GM08714 (cell line): ENCODE measurements at regions not wholly inside any gene's neighbourhood (a gene's known extent, or its start where the extent isn't known, plus 50 kb on each side); places are given as distances from the start of the nearest gene placed in this dataset.

Experiments used
- H3K4me3 ChIP-seq: fragments of 200-500 bp; sonication (Bioruptor generic); 2 replicates; pipeline ENCODE4 v1.5.1; 2014; ENCODE audit warnings: mild to moderate bottlenecking, low read length, inconsistent platforms
- ZNF274 ChIP-seq: IDR thresholded peaks from 2 replicates; pipeline ENCODE4 v1.6.1; 2012; ENCODE audit warnings: mild to moderate bottlenecking, low read depth, low read length

DNA sequence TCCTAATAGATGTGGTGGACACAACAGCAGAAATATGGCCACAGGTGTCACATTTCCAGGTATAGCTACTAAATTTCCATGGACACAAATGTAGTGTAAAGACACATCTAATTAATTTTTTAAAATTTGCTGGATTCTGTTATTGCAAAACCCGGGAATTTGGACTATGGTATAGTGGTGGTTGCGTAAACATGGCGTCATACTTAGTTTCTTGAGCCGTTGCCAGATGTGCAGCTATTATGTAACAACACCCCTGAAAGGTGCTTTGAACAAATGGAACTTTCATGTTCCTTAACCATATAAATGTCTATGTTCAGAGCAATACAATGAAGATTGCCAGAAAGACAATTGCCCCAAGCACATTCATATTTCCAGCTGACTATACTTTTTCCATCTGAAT, 85.9 kb downstream of the HRH4 start:
- no peak for TF ChIP-seq ZNF274
- no peak overlapping the region for H3K4me3 ChIP-seq

DNA sequence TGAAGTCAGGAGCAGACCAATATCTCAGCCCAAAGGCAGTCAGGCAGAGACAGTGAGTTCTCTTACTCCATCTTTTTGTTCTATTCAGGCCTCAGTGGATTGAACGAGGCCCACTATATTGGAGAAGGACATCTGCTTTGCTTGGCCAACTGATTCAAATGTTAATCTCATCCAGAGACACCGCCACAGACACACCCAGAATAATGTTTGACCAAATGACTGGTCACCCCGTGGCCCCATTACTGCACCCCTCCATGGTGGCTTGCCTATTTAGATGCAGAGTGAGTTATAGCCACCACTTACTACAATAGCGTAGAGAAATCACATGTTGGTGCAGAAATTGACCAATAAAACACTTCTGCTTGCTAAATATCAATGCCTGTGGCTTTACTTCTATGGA, 88.1 kb downstream of the HRH4 start:
- TF ChIP-seq ZNF274: no peak
- H3K4me3 ChIP-seq: no peak overlapping the region

DNA sequence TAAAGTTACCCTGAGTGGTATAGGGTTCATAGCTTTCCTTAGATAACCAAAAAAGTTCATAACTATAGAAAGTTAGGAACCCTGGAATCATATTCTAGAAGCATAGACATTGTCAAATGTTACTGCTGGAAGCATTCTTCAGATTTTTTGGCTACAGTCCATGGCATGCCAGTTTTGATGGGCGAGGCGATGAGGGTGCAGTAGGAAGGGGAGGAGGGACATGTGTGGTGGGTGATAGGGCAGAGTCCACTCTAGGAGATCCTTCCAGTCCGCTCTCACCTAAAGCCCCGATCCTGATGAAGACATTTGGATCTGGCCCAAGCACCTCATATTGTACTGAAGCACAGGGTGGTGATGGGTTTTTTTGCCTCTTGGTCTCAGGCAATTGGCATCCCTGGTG, 91.8 kb downstream of the HRH4 start:
- no peak overlapping the region for H3K4me3 ChIP-seq

DNA sequence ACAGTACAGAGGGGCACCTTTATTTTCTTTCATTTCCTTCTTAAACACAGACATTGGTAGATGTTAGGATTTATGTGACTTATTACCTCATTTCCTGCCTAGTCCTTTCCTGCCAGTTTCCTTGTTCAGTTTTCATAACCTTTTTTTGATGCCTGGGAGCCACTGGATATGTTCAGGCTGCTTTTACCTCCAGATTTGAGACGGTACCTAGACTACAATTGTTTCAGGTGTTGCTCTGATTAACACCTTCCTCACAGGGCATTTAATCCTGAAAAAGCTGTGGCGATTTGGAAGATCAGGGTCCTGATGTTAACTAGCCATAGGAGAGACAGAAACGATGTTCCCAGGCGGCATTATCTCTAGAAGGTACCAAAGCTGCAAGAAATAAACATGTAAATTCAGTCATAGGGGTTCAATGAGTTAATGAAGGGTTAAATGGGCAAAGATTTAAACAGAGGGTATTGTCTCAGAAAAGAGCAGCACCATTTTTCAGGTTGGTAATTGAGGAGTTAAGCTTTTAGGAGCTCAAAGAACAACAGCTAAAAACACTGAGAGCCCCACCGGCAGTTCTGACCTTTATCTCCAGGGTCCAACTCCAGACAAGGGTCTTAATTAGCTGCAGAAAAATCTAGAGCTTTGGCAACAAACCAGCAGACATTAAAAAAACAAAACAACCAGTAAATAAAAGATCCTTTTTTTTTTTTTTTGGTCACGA, 93.3 kb downstream of the HRH4 start:
- TF ChIP-seq ZNF274: no peak
- H3K4me3 ChIP-seq: no peak overlapping the region

More for the DNA sequence above, 91.8 kb downstream of the HRH4 start:
- no peak for TF ChIP-seq ZNF274

DNA sequence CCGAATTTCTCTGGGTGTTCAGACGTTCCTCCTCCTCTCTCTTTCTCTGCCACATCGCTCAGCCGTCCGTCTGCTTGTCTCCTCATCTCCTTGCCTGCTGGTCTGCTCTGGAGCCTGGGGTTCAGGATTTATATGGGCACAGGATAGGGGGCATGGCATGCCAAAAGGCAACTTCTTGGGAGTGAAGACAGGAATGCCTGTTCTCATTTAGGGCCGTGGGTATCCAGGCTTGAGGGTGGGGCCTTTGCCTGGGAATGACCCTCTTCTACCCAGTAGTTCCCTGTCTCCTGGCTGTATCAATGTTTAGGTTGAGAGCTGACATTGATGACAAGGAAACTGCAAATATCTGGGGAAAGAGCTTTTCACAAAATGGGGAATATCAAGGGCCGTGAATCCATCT, 98.0 kb downstream of the HRH4 start:
- no peak overlapping the region for H3K4me3 ChIP-seq
- no peak for TF ChIP-seq ZNF274

DNA sequence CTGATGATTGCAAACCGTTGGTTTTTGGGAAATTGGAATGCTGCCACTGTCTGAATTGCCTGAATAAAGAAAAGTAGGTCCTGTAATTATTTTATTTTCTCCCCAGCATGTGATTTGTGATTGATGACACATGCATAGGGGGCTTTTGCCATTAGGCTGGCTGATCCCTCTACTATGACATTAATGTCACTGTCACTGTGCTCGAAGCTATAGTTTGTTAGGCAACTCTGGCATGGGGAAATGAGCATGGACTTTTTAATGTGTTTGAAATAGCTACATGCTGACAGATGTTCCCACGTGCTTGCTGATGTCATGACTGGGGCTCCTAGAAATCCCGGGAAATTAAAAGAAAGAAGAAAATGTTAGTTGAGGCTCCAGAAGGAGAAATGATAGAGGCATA, 99.1 kb downstream of the HRH4 start:
- TF ChIP-seq ZNF274: no peak
- no peak overlapping the region for H3K4me3 ChIP-seq

DNA sequence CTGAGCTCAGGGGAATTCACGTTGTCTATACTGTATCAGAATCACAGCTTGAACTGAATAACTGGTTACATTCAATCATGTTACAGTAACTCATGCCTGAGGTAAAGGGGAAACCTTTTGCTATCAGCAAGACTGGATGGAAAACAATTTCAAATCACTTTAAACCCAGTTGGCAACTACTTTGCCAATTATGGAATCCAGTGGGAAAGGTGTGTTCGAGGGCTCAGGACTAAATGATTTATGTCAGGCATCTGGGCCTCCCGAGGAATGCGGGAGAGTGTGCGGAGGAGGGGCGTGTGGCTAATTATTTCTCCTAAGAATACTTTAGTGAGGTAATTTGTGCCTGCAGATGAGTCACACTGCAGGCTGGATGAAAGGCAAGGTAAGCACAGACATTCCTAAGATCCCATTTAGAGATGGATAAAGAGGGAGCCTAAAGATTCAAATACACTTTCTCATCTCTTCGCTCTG, 100.1 kb downstream of the HRH4 start:
- no peak overlapping the region for H3K4me3 ChIP-seq
- no peak for TF ChIP-seq ZNF274

DNA sequence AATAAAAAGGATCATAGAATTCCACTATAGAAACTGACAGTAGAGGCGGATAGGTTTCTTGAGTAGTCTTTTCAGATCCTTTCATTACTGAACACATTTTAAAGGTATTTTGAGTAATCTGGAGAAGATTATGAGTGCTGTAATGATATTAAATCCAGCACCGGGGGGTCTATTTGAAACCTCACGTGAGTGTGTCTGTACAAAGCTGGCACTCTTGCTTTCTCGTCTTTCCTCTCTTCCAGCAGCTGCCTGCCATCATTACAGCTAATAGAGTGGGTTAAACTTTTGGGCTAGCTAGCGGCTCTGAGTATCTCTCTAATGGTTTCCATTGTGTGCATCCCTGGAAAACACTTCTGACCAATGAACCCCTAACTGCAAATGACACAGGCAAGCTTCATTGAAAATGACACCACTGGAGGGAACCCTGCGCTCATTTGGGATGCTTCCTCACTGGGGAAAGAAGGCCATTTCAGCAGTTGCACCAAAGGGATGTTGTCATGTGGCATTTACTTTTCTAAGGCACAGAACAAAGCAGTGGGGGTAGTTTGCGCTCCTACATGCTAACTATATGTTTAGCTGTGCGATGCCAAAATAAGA, 101.0 kb downstream of the HRH4 start:
- TF ChIP-seq ZNF274: no peak

DNA sequence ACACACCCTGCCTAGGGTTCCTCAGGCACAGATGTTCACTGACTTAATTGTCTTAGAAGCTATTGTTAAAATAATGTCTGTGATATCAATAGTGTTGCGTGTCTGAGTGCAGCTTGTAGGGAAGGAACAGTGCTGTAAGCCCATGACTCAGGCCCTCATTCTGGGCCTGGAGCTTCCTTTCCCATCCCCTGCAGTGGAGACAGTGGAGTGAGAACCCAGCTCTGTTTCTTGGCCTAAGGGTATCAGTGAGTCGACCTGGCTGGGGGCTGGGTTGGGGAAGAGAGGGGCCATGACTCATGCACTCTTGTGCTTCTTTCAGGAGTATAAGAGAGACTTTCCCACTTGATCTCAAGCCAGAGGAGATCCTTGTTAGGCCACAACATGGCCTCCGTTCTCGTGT, 106.8 kb downstream of the HRH4 start:
- H3K4me3 ChIP-seq: no peak overlapping the region
- no peak for TF ChIP-seq ZNF274

More for the DNA sequence above, 101.0 kb downstream of the HRH4 start:
- no peak overlapping the region for H3K4me3 ChIP-seq

DNA sequence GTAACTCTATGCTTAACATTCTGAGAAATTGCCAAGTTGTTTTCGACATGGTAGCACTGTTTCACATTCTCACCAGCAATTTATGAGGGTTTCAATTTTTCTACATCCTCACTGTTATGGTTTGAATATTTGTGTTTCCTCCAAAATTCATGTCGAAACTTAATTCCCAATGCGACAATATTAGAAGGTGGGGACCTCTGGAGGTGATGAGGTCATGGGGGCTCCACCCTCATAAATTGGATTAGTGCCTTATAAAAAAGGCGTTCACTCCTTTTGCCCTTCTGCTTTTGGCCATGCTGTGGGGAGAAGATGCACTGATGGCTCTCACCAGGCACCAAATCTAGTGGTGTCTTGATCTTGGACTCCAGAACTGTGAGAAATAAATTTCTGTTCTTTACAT, 110.3 kb downstream of the HRH4 start:
- H3K4me3 ChIP-seq: no peak overlapping the region
- TF ChIP-seq ZNF274: no peak

DNA sequence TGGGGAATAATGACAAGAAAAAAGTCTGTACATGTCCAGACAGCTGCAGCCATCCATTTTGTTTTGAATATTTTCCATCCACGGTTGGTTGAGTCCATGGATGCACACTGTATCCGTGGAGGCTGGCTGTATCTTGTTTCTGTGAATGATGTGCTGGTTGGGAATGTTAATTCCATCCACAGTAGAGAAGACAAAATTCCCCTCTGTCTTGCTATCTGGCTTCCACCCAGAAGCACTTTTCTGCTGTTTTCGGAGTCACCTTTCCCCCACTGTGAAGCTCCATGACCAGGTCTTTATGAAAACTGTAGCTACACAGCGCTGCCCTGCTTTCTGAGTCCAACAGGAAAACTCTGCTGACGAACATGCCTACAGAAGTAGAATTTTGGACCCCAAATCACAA, 122.3 kb downstream of the HRH4 start:
- no peak overlapping the region for H3K4me3 ChIP-seq
- TF ChIP-seq ZNF274: no peak

DNA sequence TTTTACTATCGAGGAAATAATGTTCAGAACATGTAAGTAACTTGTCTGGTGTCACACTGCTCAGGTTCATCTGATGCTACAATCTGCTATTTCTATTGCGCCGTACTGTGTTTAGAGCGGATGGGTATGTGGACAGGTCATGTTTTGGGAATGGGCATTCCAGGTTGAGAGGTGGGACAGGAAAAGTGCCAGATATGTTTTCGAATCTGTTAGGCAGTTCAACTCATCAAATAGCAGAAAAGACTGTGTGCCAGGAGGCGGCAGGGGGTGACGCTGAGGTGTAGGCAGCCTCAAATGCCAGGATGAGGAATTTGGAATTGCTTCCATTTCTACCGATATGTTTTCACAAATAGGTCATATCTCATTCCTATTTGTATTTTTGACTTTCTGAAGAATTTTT, 123.8 kb downstream of the HRH4 start:
- H3K4me3 ChIP-seq: no peak overlapping the region
- no peak for TF ChIP-seq ZNF274

DNA sequence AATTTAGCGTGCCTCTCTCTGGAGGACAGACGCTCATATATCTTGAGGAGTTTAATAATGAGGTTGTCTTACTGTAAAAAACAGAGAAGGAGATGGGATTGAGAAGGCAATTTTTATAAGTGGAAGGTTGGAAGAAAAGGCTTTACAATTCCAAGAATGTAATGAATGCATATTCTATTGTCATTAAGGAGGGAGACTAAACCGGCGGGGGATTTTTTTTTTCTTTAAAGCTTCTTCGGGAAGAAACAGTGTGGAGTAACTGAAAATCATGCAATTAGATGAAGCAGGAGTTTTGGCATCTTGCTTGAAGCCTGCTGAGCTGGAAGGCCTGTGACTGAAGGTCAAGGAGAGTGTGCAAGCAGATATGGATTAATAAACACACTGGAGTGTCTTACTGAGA, 124.4 kb downstream of the HRH4 start:
- H3K4me3 ChIP-seq: no peak overlapping the region
- no peak for TF ChIP-seq ZNF274

DNA sequence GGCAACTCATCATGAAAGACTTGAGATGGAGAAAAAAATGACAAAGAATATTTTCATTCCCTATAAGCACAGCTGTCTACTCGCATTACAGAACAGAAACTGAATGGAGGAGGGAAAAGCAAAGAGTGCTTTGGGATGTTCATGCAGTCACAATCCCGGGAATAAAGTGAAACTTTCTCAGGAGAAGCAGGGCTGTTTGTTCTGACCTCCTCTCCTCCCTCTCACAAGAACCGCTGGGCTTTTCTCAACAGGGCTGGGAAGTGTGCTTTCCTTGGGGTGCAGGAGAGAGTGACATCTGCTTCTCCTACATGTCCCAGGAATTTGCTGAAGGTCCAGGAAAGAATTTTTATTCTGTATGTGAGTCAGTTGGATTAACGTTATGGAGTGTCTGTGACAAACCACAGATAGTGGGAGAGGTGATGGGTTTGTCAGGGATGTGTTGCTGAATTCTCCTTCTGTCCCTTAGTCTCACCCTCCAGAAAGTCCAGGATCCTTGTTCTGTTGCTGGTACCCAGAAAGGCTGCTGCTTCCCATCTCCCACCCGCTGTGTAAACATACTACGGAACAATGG, 125.6 kb downstream of the HRH4 start:
- no peak for TF ChIP-seq ZNF274
- H3K4me3 ChIP-seq: no peak overlapping the region

DNA sequence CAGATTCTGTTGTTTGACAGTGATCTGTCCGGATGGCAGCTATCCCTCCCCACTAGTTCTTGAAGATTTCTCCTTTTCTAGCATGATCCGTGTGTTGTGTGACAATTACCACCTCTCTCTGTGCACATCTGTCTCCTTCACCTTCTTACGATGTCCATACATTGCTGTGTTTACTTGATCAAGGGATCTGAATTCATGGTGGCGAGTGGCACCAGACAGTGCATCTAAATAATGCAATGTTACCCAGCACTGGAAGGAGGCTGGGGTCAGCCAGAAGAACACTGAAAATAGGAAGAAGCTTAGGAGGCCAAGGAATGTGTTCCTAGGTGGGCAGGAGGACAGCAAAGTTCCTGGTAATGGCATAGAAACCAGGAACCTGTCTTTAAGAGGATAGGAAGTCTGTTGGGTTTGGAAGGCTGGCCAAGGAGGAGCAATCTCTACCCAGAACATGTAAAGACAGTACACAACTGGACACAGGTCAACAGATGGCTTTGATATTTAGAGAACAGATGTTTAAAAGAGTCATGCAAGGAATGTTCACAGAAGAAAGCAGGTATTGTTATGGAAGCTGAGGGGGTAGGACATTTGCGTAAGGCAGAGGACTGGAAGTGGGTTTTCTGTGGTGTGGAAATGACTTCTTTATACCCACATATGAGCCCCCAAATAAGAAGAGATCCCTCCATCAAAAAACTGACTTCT, 126.4 kb downstream of the HRH4 start:
- no peak for TF ChIP-seq ZNF274
- no peak overlapping the region for H3K4me3 ChIP-seq
